Endothelial cell of umbilical vein (primary cell): ENCODE measurements at regions not wholly inside any gene's neighbourhood (a gene's known extent, or its start where the extent isn't known, plus 50 kb on each side); places are given as distances from the start of the nearest gene placed in this dataset.

Experiments
- BruUV-seq: library from RNA; stranded (reverse); fragments of 400-500 nt; replicated peaks from 2 replicates; lab custom pipeline; 2021; lab: Mats Ljungman, UMichigan
- CTCF ChIA-PET: fragments of 300-600, 350-600 bp; sonication (Branson Sonifier 250); formaldehyde crosslinking; loops from one replicate; lab custom pipeline; 2021; ENCODE audit warnings: antibody characterized with exemption, inconsistent platforms; lab: Charles Lee
- POLR2A ChIA-PET: fragments of 300-600, 350-600 bp; sonication (Branson Sonifier 250); formaldehyde crosslinking; loops from one replicate; lab custom pipeline; 2021; ENCODE audit warnings: antibody characterized with exemption, inconsistent platforms; lab: Charles Lee
- DNase-seq: peaks from one replicate; pipeline ENCODE4 v3.0.0-alpha.2; 2011; ENCODE audit warnings: low read depth, low spot score
- FAIRE-seq: peaks from 2 replicates; lab custom pipeline; 2011; peaks lifted over from hg19 to GRCh38; lab: Jason Lieb, UNC
- H2AFZ ChIP-seq: 2 replicates; pipeline ENCODE4 v1.6.0; 2012; ENCODE audit warnings: low read depth, low read length, control low read depth, inconsistent platforms
- H3K27ac ChIP-seq: 2 replicates; pipeline ENCODE4 v1.5.1; 2011; ENCODE audit warnings: low read depth, mild to moderate bottlenecking, control low read depth, low read length, moderate library complexity; ENCODE audit not compliant: insufficient read depth
- H3K27me3 ChIP-seq, 2 experiments: 2 replicates each; pipeline versions ENCODE4 v1.6.0 to v1.6.1; 2011; ENCODE audit warnings: low read length in 2 of 2, mixed read lengths in 1 of 2; ENCODE audit not compliant: control insufficient read depth in 2 of 2, insufficient read depth in 2 of 2
- H3K36me3 ChIP-seq, 2 experiments: 2 replicates in 1 of 2; 3 replicates in 1 of 2; pipeline ENCODE4 v1.5.1; 2011; ENCODE audit warnings: low read length in 2 of 2, mild to moderate bottlenecking in 1 of 2, moderate library complexity in 1 of 2; ENCODE audit not compliant: control insufficient read depth in 2 of 2, insufficient read depth in 2 of 2; ENCODE audit errors: extremely low read depth in 1 of 2
- H3K4me1 ChIP-seq: 3 replicates; pipeline ENCODE4 v1.5.1; 2011; ENCODE audit warnings: mild to moderate bottlenecking, low read length; ENCODE audit not compliant: control insufficient read depth, insufficient read depth; ENCODE audit errors: extremely low read depth
- H3K4me2 ChIP-seq: 2 replicates; pipeline ENCODE4 v1.6.1; 2011; ENCODE audit warnings: low read length, control low read depth, mixed read lengths; ENCODE audit not compliant: insufficient read depth
- H3K4me3 ChIP-seq, 3 experiments: fragments of 200-600 bp in 1 of 3; sonication (generic), shearing (Covaris generic) in 1 of 3; replicated peaks in 1 of 3; 2 replicates each; pipeline ENCODE4 v1.5.1; 2011 to 2016; ENCODE audit warnings: control low read depth in 3 of 3, low read length in 3 of 3, mild to moderate bottlenecking in 2 of 3, inconsistent platforms in 1 of 3, low read depth in 1 of 3, moderate library complexity in 1 of 3; ENCODE audit not compliant: insufficient read depth in 1 of 3
- H3K79me2 ChIP-seq: 2 replicates; pipeline ENCODE4 v1.6.0; 2012; ENCODE audit warnings: low read length, inconsistent platforms; ENCODE audit not compliant: control insufficient read depth, insufficient read depth
- H3K9ac ChIP-seq: replicated peaks from 2 replicates; pipeline ENCODE3; 2011; ENCODE audit warnings: low read length, control low read depth; ENCODE audit not compliant: insufficient read depth; ENCODE audit errors: extremely low read depth
- H3K9me1 ChIP-seq: replicated peaks from 3 replicates; pipeline ENCODE4 v1.6.0; 2011; ENCODE audit warnings: mild to moderate bottlenecking, low read length; ENCODE audit not compliant: control insufficient read depth, insufficient read depth; ENCODE audit errors: extremely low read depth
- H3K9me3 ChIP-seq: replicated peaks from 2 replicates; pipeline ENCODE4 v1.5.1; 2012; ENCODE audit warnings: low read length, inconsistent platforms; ENCODE audit not compliant: control insufficient read depth, insufficient read depth
- H4K20me1 ChIP-seq: replicated peaks from 2 replicates; pipeline ENCODE3; 2011; ENCODE audit warnings: mild to moderate bottlenecking, low read length; ENCODE audit not compliant: control insufficient read depth, insufficient read depth; ENCODE audit errors: extremely low read depth
- CTCF ChIP-seq, 2 donors: IDR thresholded peaks; 1 replicate in 1 of 2; 2 replicates in 1 of 2; pipeline ENCODE4 v1.5.1; 2011; ENCODE audit warnings: low read length in 2 of 2, mild to moderate bottlenecking in 2 of 2, moderate library complexity in 2 of 2, control low read depth in 1 of 2, inconsistent platforms in 1 of 2, low read depth in 1 of 2; ENCODE audit not compliant: insufficient read depth in 1 of 2; ENCODE audit errors: extremely low read depth in 1 of 2
- EZH2 ChIP-seq: IDR thresholded peaks from 2 replicates; pipeline ENCODE4 v1.6.1; 2012; ENCODE audit warnings: borderline replicate concordance, low read depth, mild to moderate bottlenecking, moderate library complexity, low read length, inconsistent platforms; ENCODE audit not compliant: severe bottlenecking
- FOS ChIP-seq: IDR thresholded peaks from 2 replicates; pipeline ENCODE4 v1.6.1; 2011; ENCODE audit warnings: mild to moderate bottlenecking, low read length, moderate library complexity, borderline replicate concordance; ENCODE audit not compliant: insufficient read depth
- GATA2 ChIP-seq: IDR thresholded peaks from 2 replicates; pipeline ENCODE4 v1.7.0; 2011; ENCODE audit warnings: low read depth, mild to moderate bottlenecking, moderate library complexity, mixed read lengths, low read length; ENCODE audit not compliant: insufficient read length, insufficient read depth
- JUN ChIP-seq: IDR thresholded peaks from 2 replicates; pipeline ENCODE4 v1.6.1; 2011; ENCODE audit warnings: borderline replicate concordance, low read depth; ENCODE audit not compliant: insufficient read length, insufficient read depth
- MYC ChIP-seq: IDR thresholded peaks from one replicate; pipeline ENCODE4 v1.6.1; 2011; ENCODE audit warnings: mild to moderate bottlenecking, low read depth, low read length
- POLR2A ChIP-seq: IDR thresholded peaks from 2 replicates; pipeline ENCODE4 v1.6.1; 2012; ENCODE audit warnings: low read depth, mild to moderate bottlenecking, control low read depth, low read length
- POLR2AphosphoS5 ChIP-seq: IDR thresholded peaks from 2 replicates; pipeline ENCODE4 v1.6.1; 2012; ENCODE audit warnings: low read depth, mild to moderate bottlenecking, control low read depth, low read length, moderate library complexity; ENCODE audit not compliant: insufficient read depth
- dilution Hi-C: fragments of 300-500 bp; cut with MboI; formaldehyde crosslinking; loops from one replicate; pipeline ENCODE4 v1.15.0; 2019; ENCODE audit warnings: low sequenced_read_pairs; ENCODE audit not compliant: extremely low pct_ligation_motif_present
- intact Hi-C: fragments of 100-400 bp; cut with micrococcal nuclease; formaldehyde crosslinking; loops from one replicate; pipeline ENCODE4 v1.10.0; 2022
- TF ChIP-seq, protein P1 (sequence below): IDR thresholded peaks from 2 replicates; pipeline ENCODE4 v1.6.1; 2011; ENCODE audit not compliant: insufficient read depth, insufficient read length

- Histone ChIP-seq H4K20me1 (no peaks in the 10 kb centered on the region), H3K9ac (no peak overlapping the region), H3K9me1 (peaks cover 2% of the 10 kb centered on the region), H3K27ac (no peak overlapping the region), H3K27me3 (no peaks in the 10 kb centered on the region), H3K9me3 (no peaks in the 10 kb centered on the region), H3K4me3 (no peak overlapping the region), H3K79me2 (no peaks in the 10 kb centered on the region), H3K4me1 (peaks cover 21% of the 10 kb centered on the region), H3K4me2 (no peak overlapping the region), H2AFZ (no peak overlapping the region), H3K36me3 (no peaks in the 10 kb centered on the region)
- CTCF ChIA-PET = interaction anchor here (2.7 kb wide), 1 partner anchor 67 kb away, joined by 9 read pairs; no protein-coding TSS in a partner anchor
- intact Hi-C loops (loop anchor here (2.0 kb wide), 2 partner anchors 19 to 65 kb away; no protein-coding TSS in a partner anchor), dilution Hi-C loops (no loop called here)
- POLR2A ChIA-PET = no interaction called here
- FAIRE-seq (no peak), DNase-seq (no peak)
- no TSS peak for BruUV-seq
- no peak for TF ChIP-seq CTCF (IDR thresholded peaks at IDR 0.05; ENCODE audit: extremely low read depth in 1 of 2, insufficient read depth in 1 of 2, low read depth in 1 of 2, low read length in 2 of 2)
- TF ChIP-seq POLR2AphosphoS5 = no peak
- TF ChIP-seq, protein P1, sequence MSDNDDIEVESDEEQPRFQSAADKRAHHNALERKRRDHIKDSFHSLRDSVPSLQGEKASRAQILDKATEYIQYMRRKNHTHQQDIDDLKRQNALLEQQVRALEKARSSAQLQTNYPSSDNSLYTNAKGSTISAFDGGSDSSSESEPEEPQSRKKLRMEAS = no peak
- TF ChIP-seq POLR2A = no peak
- no peak for TF ChIP-seq JUN
- no peak for TF ChIP-seq FOS
- no peak for TF ChIP-seq EZH2
- no peak for TF ChIP-seq GATA2
- TF ChIP-seq MYC = no peak
These were observed 138.0 kb downstream of the PIK3R1 start for GRCh38 chr5:68353605-68354004.
